KMS-11 (cell line): ENCODE measurements at regions not wholly inside any gene's neighbourhood (a gene's known extent, or its start where the extent isn't known, plus 50 kb on each side); places are given as distances from the start of the nearest gene placed in this dataset.

Experiments
- H2AFZ ChIP-seq: fragments of 200-600 bp; sonication (generic); 2 replicates; pipeline ENCODE4 v1.6.1; 2016; ENCODE audit warnings: antibody characterized with exemption, mixed run types, low read depth
- H3K27ac ChIP-seq: fragments of 200-600 bp; sonication (generic); 2 replicates; pipeline ENCODE4 v1.6.1; 2016; ENCODE audit warnings: mild to moderate bottlenecking, mixed run types
- H3K27me3 ChIP-seq: fragments of 200-600 bp; sonication (generic); 2 replicates; pipeline ENCODE4 v1.6.1; 2017; ENCODE audit warnings: mild to moderate bottlenecking, low read depth, mixed run types, moderate library complexity; ENCODE audit not compliant: insufficient read depth
- H3K36me3 ChIP-seq: fragments of 200-600 bp; sonication (generic); 2 replicates; pipeline ENCODE4 v1.6.1; 2017; ENCODE audit warnings: mild to moderate bottlenecking, mixed run types; ENCODE audit not compliant: insufficient read depth
- H3K4me1 ChIP-seq: fragments of 200-600 bp; sonication (generic); 2 replicates; pipeline ENCODE4 v1.6.1; 2016; ENCODE audit warnings: mild to moderate bottlenecking, low read depth, mixed run types; ENCODE audit not compliant: poor library complexity, severe bottlenecking
- H3K4me2 ChIP-seq: fragments of 200-600 bp; sonication (generic); 2 replicates; pipeline ENCODE4 v1.7.0; 2016; ENCODE audit warnings: mild to moderate bottlenecking, mixed run types
- H3K4me3 ChIP-seq: fragments of 200-600 bp; sonication (generic); IDR thresholded peaks from 2 replicates; pipeline ENCODE4 v1.6.1; 2017; ENCODE audit warnings: low read depth, low read length, mixed read lengths; ENCODE audit not compliant: insufficient read depth
- H3K79me2 ChIP-seq: fragments of 200-600 bp; sonication (generic); 2 replicates; pipeline ENCODE4 v1.6.1; 2016; ENCODE audit warnings: low read depth, mixed run types; ENCODE audit not compliant: insufficient read depth
- H3K9ac ChIP-seq: fragments of 200-600 bp; sonication (generic); 2 replicates; pipeline ENCODE4 v1.6.1; 2016; ENCODE audit warnings: mild to moderate bottlenecking, mixed run types
- H4K20me1 ChIP-seq: fragments of 200-600 bp; sonication (generic); 2 replicates; pipeline ENCODE4 v1.6.1; 2016; ENCODE audit warnings: mild to moderate bottlenecking, mixed run types; ENCODE audit not compliant: insufficient read depth
- TF ChIP-seq, protein P1 (sequence below): fragments of 200-600 bp; sonication (generic); conservative IDR thresholded peaks from 2 replicates; pipeline ENCODE4 v1.6.1; 2017; ENCODE audit warnings: low read depth, mild to moderate bottlenecking, antibody characterized with exemption, low read length, moderate library complexity, mixed read lengths

GRCh38 chr2:45237128-45237527 lies 227.9 kb upstream of the SIX2 start:
- Histone ChIP-seq H3K4me1 (no peaks in the 10 kb centered on the region), H3K4me3 (no peak overlapping the region), H4K20me1 (no peaks in the 10 kb centered on the region), H2AFZ (no peak overlapping the region), H3K27me3 (no peaks in the 10 kb centered on the region), H3K27ac (no peak overlapping the region), H3K79me2 (no peaks in the 10 kb centered on the region), H3K4me2 (no peak overlapping the region), H3K9ac (no peak overlapping the region), H3K36me3 (no peaks in the 10 kb centered on the region)
- TF ChIP-seq, protein P1, sequence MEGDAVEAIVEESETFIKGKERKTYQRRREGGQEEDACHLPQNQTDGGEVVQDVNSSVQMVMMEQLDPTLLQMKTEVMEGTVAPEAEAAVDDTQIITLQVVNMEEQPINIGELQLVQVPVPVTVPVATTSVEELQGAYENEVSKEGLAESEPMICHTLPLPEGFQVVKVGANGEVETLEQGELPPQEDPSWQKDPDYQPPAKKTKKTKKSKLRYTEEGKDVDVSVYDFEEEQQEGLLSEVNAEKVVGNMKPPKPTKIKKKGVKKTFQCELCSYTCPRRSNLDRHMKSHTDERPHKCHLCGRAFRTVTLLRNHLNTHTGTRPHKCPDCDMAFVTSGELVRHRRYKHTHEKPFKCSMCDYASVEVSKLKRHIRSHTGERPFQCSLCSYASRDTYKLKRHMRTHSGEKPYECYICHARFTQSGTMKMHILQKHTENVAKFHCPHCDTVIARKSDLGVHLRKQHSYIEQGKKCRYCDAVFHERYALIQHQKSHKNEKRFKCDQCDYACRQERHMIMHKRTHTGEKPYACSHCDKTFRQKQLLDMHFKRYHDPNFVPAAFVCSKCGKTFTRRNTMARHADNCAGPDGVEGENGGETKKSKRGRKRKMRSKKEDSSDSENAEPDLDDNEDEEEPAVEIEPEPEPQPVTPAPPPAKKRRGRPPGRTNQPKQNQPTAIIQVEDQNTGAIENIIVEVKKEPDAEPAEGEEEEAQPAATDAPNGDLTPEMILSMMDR: no peak

GRCh38 chr2:45236268-45236667 lies 227.0 kb upstream of the SIX2 start:
- Histone ChIP-seq H2AFZ (no peak overlapping the region), H3K4me1 (no peaks in the 10 kb centered on the region), H3K9ac (no peak overlapping the region), H3K4me2 (no peak overlapping the region), H4K20me1 (no peaks in the 10 kb centered on the region), H3K79me2 (no peaks in the 10 kb centered on the region), H3K27me3 (no peaks in the 10 kb centered on the region), H3K4me3 (no peak overlapping the region), H3K27ac (no peak overlapping the region), H3K36me3 (no peaks in the 10 kb centered on the region)
- TF ChIP-seq, protein P1: no peak

- no peaks in the 10 kb centered on the region for H4K20me1 ChIP-seq
- TF ChIP-seq, protein P1: no peak
- no peaks in the 10 kb centered on the region for H3K79me2 ChIP-seq
- no peaks in the 10 kb centered on the region for H3K27me3 ChIP-seq
- no peak overlapping the region for H3K4me2 ChIP-seq
- no peak overlapping the region for H3K9ac ChIP-seq
- no peaks in the 10 kb centered on the region for H3K4me1 ChIP-seq
- H2AFZ ChIP-seq: no peak overlapping the region
- no peaks in the 10 kb centered on the region for H3K36me3 ChIP-seq
- H3K27ac ChIP-seq: no peak overlapping the region
- no peak overlapping the region for H3K4me3 ChIP-seq
Measured at GRCh38 chr2:45233301-45233700, 224.0 kb upstream of the SIX2 start.

GRCh38 chr2:45232818-45233217 lies 223.6 kb upstream of the SIX2 start:
- no peaks in the 10 kb centered on the region for H4K20me1 ChIP-seq
- no peak overlapping the region for H3K27ac ChIP-seq
- H3K27me3 ChIP-seq: no peaks in the 10 kb centered on the region
- TF ChIP-seq, protein P1: no peak
- no peak overlapping the region for H3K4me3 ChIP-seq
- no peak overlapping the region for H3K4me2 ChIP-seq
- no peaks in the 10 kb centered on the region for H3K79me2 ChIP-seq
- no peaks in the 10 kb centered on the region for H3K4me1 ChIP-seq
- H3K36me3 ChIP-seq: no peaks in the 10 kb centered on the region
- no peak overlapping the region for H2AFZ ChIP-seq
- no peak overlapping the region for H3K9ac ChIP-seq

- no peak overlapping the region for H3K4me3 ChIP-seq
- no peaks in the 10 kb centered on the region for H3K36me3 ChIP-seq
- H3K4me2 ChIP-seq: no peak overlapping the region
- no peaks in the 10 kb centered on the region for H4K20me1 ChIP-seq
- H3K9ac ChIP-seq: no peak overlapping the region
- TF ChIP-seq, protein P1: no peak
- H3K27me3 ChIP-seq: no peaks in the 10 kb centered on the region
- no peaks in the 10 kb centered on the region for H3K79me2 ChIP-seq
- no peaks in the 10 kb centered on the region for H3K4me1 ChIP-seq
- no peak overlapping the region for H2AFZ ChIP-seq
- no peak overlapping the region for H3K27ac ChIP-seq
Measured at GRCh38 chr2:45229411-45229810, 220.2 kb upstream of the SIX2 start.
